ENCODE measurements at regions not wholly inside any gene's neighbourhood (a gene's known extent, or its start where the extent isn't known, plus 50 kb on each side); places are given as distances from the start of the nearest gene placed in this dataset.

DNA sequence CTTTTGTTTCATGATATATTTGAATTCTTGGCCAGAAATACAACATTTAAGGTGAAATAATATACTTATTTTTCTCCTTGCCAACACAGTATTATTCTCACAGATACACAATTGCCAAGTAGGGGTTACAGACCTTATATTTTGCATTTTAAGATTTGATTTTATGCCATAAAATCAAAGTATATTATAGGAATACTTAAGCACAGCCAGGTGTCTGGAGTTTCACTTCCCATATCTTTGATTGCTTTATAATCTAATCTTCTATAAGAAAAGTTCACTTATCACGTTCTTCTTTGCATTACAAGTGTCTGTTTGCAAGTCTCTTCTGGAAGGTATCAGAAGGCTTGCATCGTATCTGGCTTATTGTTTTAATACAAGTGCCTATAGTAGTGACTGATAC lies 327.7 kb upstream of the MANEA start:
- TF ChIP-seq, protein P1, sequence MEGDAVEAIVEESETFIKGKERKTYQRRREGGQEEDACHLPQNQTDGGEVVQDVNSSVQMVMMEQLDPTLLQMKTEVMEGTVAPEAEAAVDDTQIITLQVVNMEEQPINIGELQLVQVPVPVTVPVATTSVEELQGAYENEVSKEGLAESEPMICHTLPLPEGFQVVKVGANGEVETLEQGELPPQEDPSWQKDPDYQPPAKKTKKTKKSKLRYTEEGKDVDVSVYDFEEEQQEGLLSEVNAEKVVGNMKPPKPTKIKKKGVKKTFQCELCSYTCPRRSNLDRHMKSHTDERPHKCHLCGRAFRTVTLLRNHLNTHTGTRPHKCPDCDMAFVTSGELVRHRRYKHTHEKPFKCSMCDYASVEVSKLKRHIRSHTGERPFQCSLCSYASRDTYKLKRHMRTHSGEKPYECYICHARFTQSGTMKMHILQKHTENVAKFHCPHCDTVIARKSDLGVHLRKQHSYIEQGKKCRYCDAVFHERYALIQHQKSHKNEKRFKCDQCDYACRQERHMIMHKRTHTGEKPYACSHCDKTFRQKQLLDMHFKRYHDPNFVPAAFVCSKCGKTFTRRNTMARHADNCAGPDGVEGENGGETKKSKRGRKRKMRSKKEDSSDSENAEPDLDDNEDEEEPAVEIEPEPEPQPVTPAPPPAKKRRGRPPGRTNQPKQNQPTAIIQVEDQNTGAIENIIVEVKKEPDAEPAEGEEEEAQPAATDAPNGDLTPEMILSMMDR (conservative IDR thresholded peaks at IDR 0.05; ENCODE audit: low read length): no peak
- TF ChIP-seq EZH2phosphoT487 (IDR thresholded peaks at IDR 0.05; ENCODE audit: borderline replicate concordance, low read depth, low read length): no peak

All from OCI-LY7 (cell line).